NCI-H2196 treated with DMSO at 0.1 percent for 48 hours (cell line): ENCODE measurements at regions not wholly inside any gene's neighbourhood (a gene's known extent, or its start where the extent isn't known, plus 50 kb on each side); places are given as distances from the start of the nearest gene placed in this dataset.

ENCODE experiments used
- DNase-seq: peaks from one replicate; lab custom pipeline; 2025; ENCODE audit not compliant: unreplicated experiment; lab: John Stamatoyannopoulos, UW

GRCh38 chr4:11342401-11342800 lies 86.3 kb downstream of the HS3ST1 start:
- DNase-seq = no peak

- DNase-seq = no peak
Measured at GRCh38 chr4:11341337-11342043, 87.2 kb downstream of the HS3ST1 start.

GRCh38 chr4:11338956-11339782 lies 89.5 kb downstream of the HS3ST1 start:
- no peak for DNase-seq

GRCh38 chr4:11337287-11337686 lies 91.4 kb downstream of the HS3ST1 start:
- no peak for DNase-seq

- DNase-seq = no peak
Measured at GRCh38 chr4:11336435-11336834, 92.3 kb downstream of the HS3ST1 start.

GRCh38 chr4:11334887-11335286 lies 93.8 kb downstream of the HS3ST1 start:
- no peak for DNase-seq

GRCh38 chr4:11328401-11328800 lies 100.3 kb downstream of the HS3ST1 start:
- no peak for DNase-seq

- DNase-seq = peak; percentile 54
Measured at GRCh38 chr4:11326021-11326420, 102.7 kb downstream of the HS3ST1 start.

GRCh38 chr4:11323771-11324170 lies 104.9 kb downstream of the HS3ST1 start:
- no peak for DNase-seq

- DNase-seq = no peak
Measured at GRCh38 chr4:11313157-11313943, 115.3 kb downstream of the HS3ST1 start.

GRCh38 chr4:11312389-11312788 lies 116.3 kb downstream of the HS3ST1 start:
- DNase-seq = no peak

GRCh38 chr4:11301075-11301660 lies 127.5 kb downstream of the HS3ST1 start:
- DNase-seq = no peak

GRCh38 chr4:11299836-11300235 lies 128.9 kb downstream of the HS3ST1 start:
- DNase-seq = no peak

- no peak for DNase-seq
Measured at GRCh38 chr4:11299016-11299415, 129.7 kb downstream of the HS3ST1 start.

GRCh38 chr4:11298451-11298850 lies 130.2 kb downstream of the HS3ST1 start:
- no peak for DNase-seq

- DNase-seq = no peak
Measured at GRCh38 chr4:11297627-11298026, 131.1 kb downstream of the HS3ST1 start.

- DNase-seq = no peak
Measured at GRCh38 chr4:11297201-11297600, 131.5 kb downstream of the HS3ST1 start.

GRCh38 chr4:11293866-11294265 lies 134.8 kb downstream of the HS3ST1 start:
- no peak for DNase-seq

GRCh38 chr4:11287055-11287454 lies 141.6 kb downstream of the HS3ST1 start:
- DNase-seq = no peak

GRCh38 chr4:11286533-11286932 lies 142.2 kb downstream of the HS3ST1 start:
- DNase-seq = no peak

- no peak for DNase-seq
Measured at GRCh38 chr4:11281720-11282119, 147.0 kb downstream of the HS3ST1 start.
